Mesenchymal stem cell (in vitro differentiated cells and primary cell): ENCODE measurements at regions not wholly inside any gene's neighbourhood (a gene's known extent, or its start where the extent isn't known, plus 50 kb on each side); places are given as distances from the start of the nearest gene placed in this dataset.

Experiments
- DNase-seq: peaks from one replicate; pipeline ENCODE4 v3.0.0-alpha.2; 2013
- H2AFZ ChIP-seq: one replicate; pipeline ENCODE4 v1.6.1; 2013; ENCODE audit warnings: low read depth, mild to moderate bottlenecking, control low read depth, inconsistent platforms, low read length, moderate library complexity
- H2AK5ac ChIP-seq: 2 replicates; pipeline ENCODE4 v1.6.1; 2013; ENCODE audit warnings: low read length, moderate library complexity, mild to moderate bottlenecking, inconsistent platforms; ENCODE audit not compliant: severe bottlenecking
- H2BK120ac ChIP-seq: one replicate; pipeline ENCODE4 v1.6.1; 2013; ENCODE audit warnings: low read depth, mild to moderate bottlenecking, inconsistent platforms, low read length, moderate library complexity
- H2BK12ac ChIP-seq, 2 experiments: one replicate each; pipeline ENCODE4 v1.6.1; 2013; ENCODE audit warnings: inconsistent platforms in 2 of 2, low read length in 2 of 2, mild to moderate bottlenecking in 2 of 2, moderate library complexity in 2 of 2, control low read depth in 1 of 2
- H2BK15ac ChIP-seq: one replicate; pipeline ENCODE4 v1.6.1; 2013; ENCODE audit warnings: mild to moderate bottlenecking, low read depth, inconsistent platforms; ENCODE audit not compliant: poor library complexity, severe bottlenecking
- H2BK5ac ChIP-seq: 2 replicates; pipeline ENCODE4 v1.6.1; 2013; ENCODE audit warnings: low read depth, mild to moderate bottlenecking, low read length, control low read depth, inconsistent platforms; ENCODE audit not compliant: poor library complexity, severe bottlenecking
- H3K14ac ChIP-seq, 2 experiments: one replicate each; pipeline ENCODE4 v1.6.1; 2013; ENCODE audit warnings: inconsistent platforms in 2 of 2, low read length in 2 of 2, control low read depth in 1 of 2, mild to moderate bottlenecking in 1 of 2, moderate library complexity in 1 of 2
- H3K18ac ChIP-seq, 2 experiments: one replicate each; pipeline ENCODE4 v1.6.1; 2013; ENCODE audit warnings: inconsistent platforms in 2 of 2, low read length in 2 of 2, control low read depth in 1 of 2, low read depth in 1 of 2, mild to moderate bottlenecking in 1 of 2
- H3K23ac ChIP-seq, 2 experiments: one replicate each; pipeline ENCODE4 v1.6.1; 2013; ENCODE audit warnings: inconsistent platforms in 2 of 2, low read length in 2 of 2, mild to moderate bottlenecking in 2 of 2, moderate library complexity in 2 of 2, control low read depth in 1 of 2
- H3K27ac ChIP-seq: 2 replicates; pipeline ENCODE4 v1.5.1; 2013; ENCODE audit warnings: mild to moderate bottlenecking, moderate library complexity, low read length, control low read depth, inconsistent platforms; ENCODE audit not compliant: poor library complexity, severe bottlenecking
- H3K27me3 ChIP-seq, 2 experiments: 2 replicates each; pipeline versions ENCODE4 v1.6.1 to v1.7.0; 2013; ENCODE audit warnings: low read length in 2 of 2, mild to moderate bottlenecking in 2 of 2, moderate library complexity in 2 of 2, control low read depth in 1 of 2, inconsistent platforms in 1 of 2; ENCODE audit not compliant: control insufficient read depth in 1 of 2, insufficient read depth in 1 of 2
- H3K36me3 ChIP-seq, 2 experiments: 2 replicates each; pipeline versions ENCODE4 v1.6.1 to v1.7.0; 2013; ENCODE audit warnings: low read length in 2 of 2, control low read depth in 1 of 2, inconsistent platforms in 1 of 2, low read depth in 1 of 2, mild to moderate bottlenecking in 1 of 2; ENCODE audit not compliant: insufficient read depth in 2 of 2, control insufficient read depth in 1 of 2
- H3K4ac ChIP-seq, 2 experiments: one replicate each; pipeline ENCODE4 v1.6.1; 2013; ENCODE audit warnings: inconsistent platforms in 2 of 2, low read length in 2 of 2, mild to moderate bottlenecking in 2 of 2, moderate library complexity in 2 of 2, control low read depth in 1 of 2, low read depth in 1 of 2
- H3K4me1 ChIP-seq: 2 replicates; pipeline ENCODE4 v1.6.1; 2013; ENCODE audit warnings: low read depth, low read length, control low read depth; ENCODE audit not compliant: control insufficient read depth, insufficient read depth
- H3K4me2 ChIP-seq: 2 replicates; pipeline ENCODE4 v1.6.1; 2013; ENCODE audit warnings: low read length, mild to moderate bottlenecking, inconsistent platforms; ENCODE audit not compliant: poor library complexity, severe bottlenecking
- H3K4me3 ChIP-seq, 2 experiments: 2 replicates each; pipeline versions ENCODE4 v1.5.1 to v1.7.0; 2013; ENCODE audit warnings: low read length in 2 of 2, mild to moderate bottlenecking in 2 of 2, control low read depth in 1 of 2, low read depth in 1 of 2; ENCODE audit not compliant: insufficient read depth in 1 of 2
- H3K79me1 ChIP-seq: replicated peaks from 2 replicates; pipeline ENCODE4 v1.6.1; 2013; ENCODE audit warnings: mild to moderate bottlenecking, control low read depth, low read length, inconsistent platforms; ENCODE audit not compliant: poor library complexity, severe bottlenecking
- H3K9ac ChIP-seq: 2 replicates; pipeline ENCODE4 v1.7.0; 2013; ENCODE audit warnings: mild to moderate bottlenecking, low read length, moderate library complexity
- H3K9me3 ChIP-seq: 2 replicates; pipeline ENCODE4 v1.7.0; 2013; ENCODE audit warnings: mild to moderate bottlenecking, low read length; ENCODE audit not compliant: control insufficient read depth
- H4K8ac ChIP-seq: one replicate; pipeline ENCODE4 v1.6.1; 2013; ENCODE audit warnings: inconsistent platforms, mild to moderate bottlenecking, low read length, moderate library complexity
- H4K91ac ChIP-seq: one replicate; pipeline ENCODE4 v1.6.1; 2013; ENCODE audit warnings: mild to moderate bottlenecking, low read length, inconsistent platforms
- WGBS: methylation state at CpG from one replicate; pipeline ENCODE4 v1.1.7; 2013; ENCODE audit warnings: mixed read lengths; 5-methylcytosine and 5-hydroxymethylcytosine counted together

GRCh38 chr2:241946306-241947003 is 76.9 kb downstream of the RTP5 start:
- Histone ChIP-seq H3K4me1 (peaks cover 7% of the 10 kb centered on the region), H3K36me3 (no peaks in the 10 kb centered on the region), H3K18ac (no peak overlapping the region), H3K4me2 (no peak overlapping the region), H3K9ac (peak overlapping the region; percentile 45), H4K8ac (no peak overlapping the region), H2AK5ac (no peak overlapping the region), H3K79me1 (no peaks in the 10 kb centered on the region), H3K23ac (no peak overlapping the region), H3K27ac (no peak overlapping the region), H4K91ac (no peak overlapping the region), H3K9me3 (no peaks in the 10 kb centered on the region), H2BK120ac (no peak overlapping the region), H3K27me3 (peaks cover 25 to 64% of the 10 kb centered on the region in 2 experiments), H3K4me3 (peak overlapping the region in 1 of 2 experiments; percentile 63), H2BK5ac (no peak overlapping the region), H2BK15ac (peak overlapping the region; percentile 2), H3K4ac (no peak overlapping the region), H2AFZ (no peak overlapping the region), H2BK12ac (no peak overlapping the region), H3K14ac (no peak overlapping the region)
- 77% methylated on average over 31 of the region's 32 CpGs for WGBS
- DNase-seq, result no peak

GRCh38 chr2:241947004-241947350 is 77.4 kb downstream of the RTP5 start:
- no peak overlapping the region for H3K18ac ChIP-seq

GRCh38 chr2:241947401-241947800 is 77.9 kb downstream of the RTP5 start:
- H2BK5ac ChIP-seq, result no peak overlapping the region
- no peak overlapping the region for H2BK12ac ChIP-seq
- no peaks in the 10 kb centered on the region for H3K36me3 ChIP-seq
- no peak overlapping the region for H3K9ac ChIP-seq
- no peak overlapping the region for H3K14ac ChIP-seq
- no peak overlapping the region for H3K4me2 ChIP-seq
- no peak overlapping the region for H3K23ac ChIP-seq
- no peak for DNase-seq
- no peak overlapping the region for H3K4ac ChIP-seq
- no peak overlapping the region for H2AK5ac ChIP-seq
- no peak overlapping the region for H4K91ac ChIP-seq
- peaks cover 7% of the 10 kb centered on the region for H3K4me1 ChIP-seq
- H2BK120ac ChIP-seq, result no peak overlapping the region
- 86% methylated on average over 21 of the region's 21 CpGs for WGBS
- no peaks in the 10 kb centered on the region for H3K9me3 ChIP-seq
- no peak overlapping the region for H2AFZ ChIP-seq
- peaks cover 33 to 65% of the 10 kb centered on the region in 2 experiments for H3K27me3 ChIP-seq
- H2BK15ac ChIP-seq, result no peak overlapping the region
- no peak overlapping the region for H3K18ac ChIP-seq
- H3K4me3 ChIP-seq, result no peak overlapping the region
- no peak overlapping the region for H3K27ac ChIP-seq
- no peaks in the 10 kb centered on the region for H3K79me1 ChIP-seq
- H4K8ac ChIP-seq, result no peak overlapping the region

More at GRCh38 chr2:241947004-241947350, 77.4 kb downstream of the RTP5 start:
- Histone ChIP-seq H2BK15ac (no peak overlapping the region), H3K4ac (no peak overlapping the region), H4K8ac (no peak overlapping the region), H3K36me3 (no peaks in the 10 kb centered on the region), H3K4me3 (peak overlapping the region in 1 of 2 experiments; percentile 63), H3K9ac (peak overlapping the region; percentile 45), H2AFZ (no peak overlapping the region), H3K4me2 (no peak overlapping the region), H4K91ac (no peak overlapping the region), H3K23ac (no peak overlapping the region), H2BK120ac (no peak overlapping the region), H2BK12ac (no peak overlapping the region), H2BK5ac (no peak overlapping the region), H3K14ac (no peak overlapping the region), H3K4me1 (peaks cover 7% of the 10 kb centered on the region), H3K27me3 (peaks cover 30 to 67% of the 10 kb centered on the region in 2 experiments), H3K9me3 (no peaks in the 10 kb centered on the region), H3K79me1 (no peaks in the 10 kb centered on the region), H3K27ac (no peak overlapping the region), H2AK5ac (no peak overlapping the region)
- 77% methylated on average over 28 of the region's 28 CpGs for WGBS
- DNase-seq, result no peak

GRCh38 chr2:241947876-241948275 is 78.3 kb downstream of the RTP5 start:
- no peak for DNase-seq
- no peak overlapping the region for H3K4me3 ChIP-seq
- no peak overlapping the region for H2AK5ac ChIP-seq
- no peak overlapping the region for H4K91ac ChIP-seq
- H2BK120ac ChIP-seq, result no peak overlapping the region
- H3K23ac ChIP-seq, result no peak overlapping the region
- H3K79me1 ChIP-seq, result no peaks in the 10 kb centered on the region
- H3K9me3 ChIP-seq, result no peaks in the 10 kb centered on the region
- no peak overlapping the region for H2AFZ ChIP-seq
- 91% methylated on average over 19 of the region's 19 CpGs for WGBS
- peaks cover 7% of the 10 kb centered on the region for H3K4me1 ChIP-seq
- no peak overlapping the region for H3K9ac ChIP-seq
- no peak overlapping the region for H2BK15ac ChIP-seq
- no peak overlapping the region for H3K18ac ChIP-seq
- H3K27ac ChIP-seq, result no peak overlapping the region
- H3K4ac ChIP-seq, result no peak overlapping the region
- no peak overlapping the region for H4K8ac ChIP-seq
- no peak overlapping the region for H3K4me2 ChIP-seq
- H2BK5ac ChIP-seq, result no peak overlapping the region
- no peaks in the 10 kb centered on the region for H3K36me3 ChIP-seq
- H2BK12ac ChIP-seq, result no peak overlapping the region
- H3K14ac ChIP-seq, result no peak overlapping the region
- peaks cover 33 to 63% of the 10 kb centered on the region in 2 experiments for H3K27me3 ChIP-seq
